Left renal pelvis (tissue), 4 donors: ENCODE measurements at regions not wholly inside any gene's neighbourhood (a gene's known extent, or its start where the extent isn't known, plus 50 kb on each side); places are given as distances from the start of the nearest gene placed in this dataset.
"Not testable (repeated sequence)": the region's sequence is repeated elsewhere in the genome, so short reads cannot be mapped to it uniquely, and the experiment has no call there.

ENCODE experiments used
- DNase-seq, 4 donors: peaks; one replicate each; pipeline ENCODE4 v3.0.0-alpha.2; 2013; ENCODE audit warnings: low read depth in 4 of 4, low spot score in 3 of 4

GRCh38 chr5:124021066-124021641, 509.2 kb downstream of the CSNK1G3 start:
- DNase-seq, result no peak

GRCh38 chr5:124017321-124017720, 505.3 kb downstream of the CSNK1G3 start:
- not testable (repeated sequence) for DNase-seq

- no peak for DNase-seq
These were observed 495.9 kb downstream of the CSNK1G3 start for GRCh38 chr5:124007675-124008398.

GRCh38 chr5:124001036-124001615, 489.1 kb downstream of the CSNK1G3 start:
- no peak for DNase-seq

GRCh38 chr5:124000538-124000937, 488.6 kb downstream of the CSNK1G3 start:
- no peak for DNase-seq

- no peak for DNase-seq
These were observed 485.7 kb downstream of the CSNK1G3 start for GRCh38 chr5:123997462-123998215.

GRCh38 chr5:123997064-123997461, 485.1 kb downstream of the CSNK1G3 start:
- DNase-seq, result no peak

- no peak for DNase-seq
These were observed 480.7 kb downstream of the CSNK1G3 start for GRCh38 chr5:123992641-123993040.

- DNase-seq, result no peak
These were observed 476.0 kb downstream of the CSNK1G3 start for GRCh38 chr5:123987956-123988355.

GRCh38 chr5:123976379-123977033, 464.5 kb downstream of the CSNK1G3 start:
- DNase-seq, result no peak

- not testable (repeated sequence) for DNase-seq
These were observed 463.5 kb downstream of the CSNK1G3 start for GRCh38 chr5:123975521-123975920.

GRCh38 chr5:123966781-123967180, 454.8 kb downstream of the CSNK1G3 start:
- no peak for DNase-seq

GRCh38 chr5:123965626-123966025, 453.6 kb downstream of the CSNK1G3 start:
- peak in 1 of 4 donors; percentile 0 for DNase-seq

- DNase-seq, result no peak
These were observed 452.9 kb downstream of the CSNK1G3 start for GRCh38 chr5:123964884-123965283.

- no peak for DNase-seq
These were observed 448.5 kb downstream of the CSNK1G3 start for GRCh38 chr5:123960526-123960925.

GRCh38 chr5:123951582-123951977, 439.6 kb downstream of the CSNK1G3 start:
- no peak for DNase-seq

GRCh38 chr5:123950701-123951581, 439.0 kb downstream of the CSNK1G3 start:
- no peak for DNase-seq

GRCh38 chr5:123949807-123950340, 437.9 kb downstream of the CSNK1G3 start:
- DNase-seq, result no peak

GRCh38 chr5:123949043-123949804, 437.2 kb downstream of the CSNK1G3 start:
- DNase-seq, result no peak
